Liver (tissue), 8 donors: ENCODE measurements at regions not wholly inside any gene's neighbourhood (a gene's known extent, or its start where the extent isn't known, plus 50 kb on each side); places are given as distances from the start of the nearest gene placed in this dataset.
A peak's percentile ranks its signal among the peaks of the same experiment; 100 is the strongest.

Experiments
- DNase-seq: peaks from one replicate; pipeline ENCODE4 v3.0.0-alpha.2; 2017; ENCODE audit warnings: low spot score
- H3K27ac ChIP-seq, 2 donors: one replicate each; pipeline ENCODE4 v1.7.0; 2013; ENCODE audit warnings: inconsistent platforms in 2 of 2, low read length in 2 of 2, control low read depth in 1 of 2, low read depth in 1 of 2, mild to moderate bottlenecking in 1 of 2
- H3K27me3 ChIP-seq, 4 donors: one replicate each; pipeline versions ENCODE4 v1.6.1 to v1.7.0; 2013; ENCODE audit warnings: low read length in 3 of 4, inconsistent platforms in 1 of 4, mild to moderate bottlenecking in 1 of 4, moderate library complexity in 1 of 4; ENCODE audit not compliant: control insufficient read depth in 4 of 4, insufficient read depth in 4 of 4
- H3K36me3 ChIP-seq, 4 donors: one replicate each; pipeline versions ENCODE4 v1.6.1 to v1.7.0; 2013; ENCODE audit warnings: low read length in 3 of 4, mild to moderate bottlenecking in 3 of 4, low read depth in 1 of 4, moderate library complexity in 1 of 4; ENCODE audit not compliant: control insufficient read depth in 4 of 4, insufficient read depth in 3 of 4
- H3K4me1 ChIP-seq, 4 donors: one replicate each; pipeline versions ENCODE4 v1.6.1 to v1.7.0; 2013; ENCODE audit warnings: low read length in 3 of 4, mild to moderate bottlenecking in 3 of 4, moderate library complexity in 1 of 4; ENCODE audit not compliant: control insufficient read depth in 4 of 4, insufficient read depth in 4 of 4
- H3K4me3 ChIP-seq, 3 donors: one replicate each; pipeline versions ENCODE4 v1.6.1 to v1.7.0; 2013; ENCODE audit warnings: low read length in 3 of 3, control low read depth in 1 of 3, low read depth in 1 of 3, mild to moderate bottlenecking in 1 of 3
- H3K9ac ChIP-seq, 2 donors: one replicate each; pipeline ENCODE4 v1.7.0; 2013; ENCODE audit warnings: low read length in 2 of 2, mild to moderate bottlenecking in 2 of 2, moderate library complexity in 2 of 2, control low read depth in 1 of 2, low read depth in 1 of 2
- H3K9me3 ChIP-seq, 4 donors: one replicate each; pipeline versions ENCODE4 v1.6.1 to v1.7.0; 2013; ENCODE audit warnings: low read length in 3 of 4; ENCODE audit not compliant: control insufficient read depth in 4 of 4
- CTCF ChIP-seq: fragments of 150-350 bp; IDR thresholded peaks from 2 replicates; pipeline ENCODE4 v1.5.1; 2017; ENCODE audit warnings: improper control_type of control experiment, low read depth, low read length; ENCODE audit not compliant: missing input control
- FOXA1 ChIP-seq: IDR thresholded peaks from 2 replicates; pipeline ENCODE4 v1.6.1; 2016; ENCODE audit warnings: antibody characterized with exemption
- FOXA2 ChIP-seq: IDR thresholded peaks from 2 replicates; pipeline ENCODE4 v1.6.1; 2016; ENCODE audit warnings: antibody characterized with exemption
- HNF4A ChIP-seq, 2 donors: conservative IDR thresholded peaks; 2 replicates each; pipeline ENCODE4 v1.6.1; 2016; ENCODE audit warnings: antibody characterized with exemption in 2 of 2, mild to moderate bottlenecking in 2 of 2
- HNF4G ChIP-seq: IDR thresholded peaks from 2 replicates; pipeline ENCODE4 v1.6.1; 2016; ENCODE audit warnings: antibody characterized with exemption
- JUND ChIP-seq, 2 donors: IDR thresholded peaks; 2 replicates each; pipeline ENCODE4 v1.6.1; 2016; ENCODE audit warnings: antibody characterized with exemption in 2 of 2
- MAX ChIP-seq: IDR thresholded peaks from 2 replicates; pipeline ENCODE4 v1.6.1; 2016; ENCODE audit warnings: antibody characterized with exemption
- NR2F2 ChIP-seq: IDR thresholded peaks from 2 replicates; pipeline ENCODE4 v1.6.1; 2016; ENCODE audit warnings: antibody characterized with exemption
- RAD21 ChIP-seq, 2 donors: IDR thresholded peaks; 2 replicates each; pipeline ENCODE4 v1.6.1; 2016; ENCODE audit warnings: antibody characterized with exemption in 2 of 2, mild to moderate bottlenecking in 2 of 2
- REST ChIP-seq: IDR thresholded peaks from 2 replicates; pipeline ENCODE4 v1.6.1; 2016; ENCODE audit warnings: antibody characterized with exemption, mild to moderate bottlenecking
- RXRA ChIP-seq, 2 donors: IDR thresholded peaks; 2 replicates each; pipeline ENCODE4 v1.6.1; 2017 to 2018; ENCODE audit warnings: antibody characterized with exemption in 2 of 2, mild to moderate bottlenecking in 1 of 2
- SP1 ChIP-seq: IDR thresholded peaks from 2 replicates; pipeline ENCODE4 v1.6.1; 2018; ENCODE audit warnings: antibody characterized with exemption, mild to moderate bottlenecking
- TAF1 ChIP-seq: conservative IDR thresholded peaks from 2 replicates; pipeline ENCODE4 v1.6.1; 2016; ENCODE audit warnings: antibody characterized with exemption, mild to moderate bottlenecking
- YY1 ChIP-seq: IDR thresholded peaks from 2 replicates; pipeline ENCODE4 v1.6.1; 2016; ENCODE audit warnings: antibody characterized with exemption, mild to moderate bottlenecking
- WGBS: extraction: QIAGEN DNeasy Blood & Tissue Kit; methylation state at CpG from one replicate; pipeline ENCODE4 v1.1.7; 2013; 5-methylcytosine and 5-hydroxymethylcytosine counted together
- TF ChIP-seq, protein P1 (sequence below): IDR thresholded peaks from 2 replicates; pipeline ENCODE4 v1.6.1; 2016; ENCODE audit warnings: antibody characterized with exemption
- TF ChIP-seq, protein P2 (sequence below): IDR thresholded peaks from 2 replicates; pipeline ENCODE4 v1.6.1; 2016; ENCODE audit warnings: antibody characterized with exemption
- donor health status: healthy.
- donor health status: healthy.
- donor health status: healthy.
- donor health status: healthy.
- donor health status: healthy.

- no peaks in the 10 kb centered on the region for H3K27me3 ChIP-seq
- H3K36me3 ChIP-seq, result no peaks in the 10 kb centered on the region
- H3K27ac ChIP-seq, result no peak overlapping the region
- H3K9me3 ChIP-seq, result no peaks in the 10 kb centered on the region
- no peak overlapping the region for H3K9ac ChIP-seq
- H3K4me3 ChIP-seq, result no peak overlapping the region
- H3K4me1 ChIP-seq, result peaks cover 1 to 16% (median 8%) of the 10 kb centered on the region in 4 donors
- no peak for DNase-seq
- 84% methylated on average over 1 of the region's 1 CpG for WGBS
- TF ChIP-seq, protein P1, sequence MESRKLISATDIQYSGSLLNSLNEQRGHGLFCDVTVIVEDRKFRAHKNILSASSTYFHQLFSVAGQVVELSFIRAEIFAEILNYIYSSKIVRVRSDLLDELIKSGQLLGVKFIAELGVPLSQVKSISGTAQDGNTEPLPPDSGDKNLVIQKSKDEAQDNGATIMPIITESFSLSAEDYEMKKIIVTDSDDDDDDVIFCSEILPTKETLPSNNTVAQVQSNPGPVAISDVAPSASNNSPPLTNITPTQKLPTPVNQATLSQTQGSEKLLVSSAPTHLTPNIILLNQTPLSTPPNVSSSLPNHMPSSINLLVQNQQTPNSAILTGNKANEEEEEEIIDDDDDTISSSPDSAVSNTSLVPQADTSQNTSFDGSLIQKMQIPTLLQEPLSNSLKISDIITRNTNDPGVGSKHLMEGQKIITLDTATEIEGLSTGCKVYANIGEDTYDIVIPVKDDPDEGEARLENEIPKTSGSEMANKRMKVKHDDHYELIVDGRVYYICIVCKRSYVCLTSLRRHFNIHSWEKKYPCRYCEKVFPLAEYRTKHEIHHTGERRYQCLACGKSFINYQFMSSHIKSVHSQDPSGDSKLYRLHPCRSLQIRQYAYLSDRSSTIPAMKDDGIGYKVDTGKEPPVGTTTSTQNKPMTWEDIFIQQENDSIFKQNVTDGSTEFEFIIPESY, result no peak
- no peak for TF ChIP-seq CTCF
- no peak for TF ChIP-seq HNF4G
- TF ChIP-seq REST, result no peak
- TF ChIP-seq FOXA2, result no peak
- TF ChIP-seq, protein P2, sequence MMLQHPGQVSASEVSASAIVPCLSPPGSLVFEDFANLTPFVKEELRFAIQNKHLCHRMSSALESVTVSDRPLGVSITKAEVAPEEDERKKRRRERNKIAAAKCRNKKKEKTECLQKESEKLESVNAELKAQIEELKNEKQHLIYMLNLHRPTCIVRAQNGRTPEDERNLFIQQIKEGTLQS, result no peak
- no peak for TF ChIP-seq HNF4A (conservative IDR thresholded peaks at IDR 0.05)
- no peak for TF ChIP-seq SP1
- TF ChIP-seq RXRA (IDR thresholded peaks at IDR 0.05), result no peak
- TF ChIP-seq YY1, result no peak
- TF ChIP-seq NR2F2, result no peak
- no peak for TF ChIP-seq MAX
- no peak for TF ChIP-seq JUND (IDR thresholded peaks at IDR 0.05)
- TF ChIP-seq FOXA1, result no peak
- no peak for TF ChIP-seq TAF1
Observed at GRCh38 chr4:53658029-53658428, 66.7 kb upstream of the LNX1 start.

DNA sequence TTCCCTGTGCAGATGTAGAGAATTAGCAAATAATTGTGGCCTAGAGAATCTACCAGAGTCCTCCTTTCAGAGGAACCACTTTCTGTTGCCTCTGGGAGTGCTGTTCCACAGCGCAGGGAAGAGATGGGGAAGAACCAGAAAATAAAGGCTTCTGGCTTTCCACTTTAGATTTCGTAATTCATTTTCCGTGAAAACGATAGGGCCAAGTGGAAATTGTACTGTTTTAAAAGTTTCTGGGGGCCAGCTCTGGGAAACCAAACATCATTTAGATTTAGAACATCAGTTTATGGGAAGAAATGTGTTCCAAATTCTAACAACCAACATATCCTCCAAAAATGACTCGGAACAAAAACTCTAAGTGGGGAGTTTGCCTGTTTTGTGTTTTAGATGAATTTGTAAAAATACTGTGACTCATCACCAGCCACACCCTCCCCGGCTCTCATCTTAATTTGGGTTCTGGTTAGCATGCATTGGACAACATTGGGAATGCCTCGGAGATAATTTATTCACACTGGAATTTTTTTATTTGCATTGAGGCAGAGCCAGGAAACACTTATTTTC is 65.2 kb upstream of the LNX1 start:
- no peak overlapping the region for H3K27ac ChIP-seq
- peak; percentile 33 for TF ChIP-seq CTCF
- peak in 1 of 2 donors; percentile 34 for TF ChIP-seq JUND (IDR thresholded peaks at IDR 0.05)
- no peak for TF ChIP-seq YY1
- TF ChIP-seq RAD21 (IDR thresholded peaks at IDR 0.05), result peak; percentile 64 to 67
- TF ChIP-seq, protein P1, result no peak
- TF ChIP-seq NR2F2, result no peak
- TF ChIP-seq SP1, result no peak
- TF ChIP-seq MAX, result no peak
- TF ChIP-seq FOXA2, result no peak
- WGBS, result 69% methylated on average over 7 of the region's 7 CpGs
- no peak for DNase-seq
- peaks cover 1 to 19% (median 11%) of the 10 kb centered on the region in 4 donors for H3K4me1 ChIP-seq
- no peak overlapping the region for H3K9ac ChIP-seq
- H3K9me3 ChIP-seq, result no peaks in the 10 kb centered on the region
- no peak overlapping the region for H3K4me3 ChIP-seq
- no peaks in the 10 kb centered on the region for H3K27me3 ChIP-seq
- H3K36me3 ChIP-seq, result no peaks in the 10 kb centered on the region
